K562 (cell line): ENCODE measurements at regions not wholly inside any gene's neighbourhood (a gene's known extent, or its start where the extent isn't known, plus 50 kb on each side); places are given as distances from the start of the nearest gene placed in this dataset.

Source experiments
- ATAC-seq: fragments of 200-7000 bp; cut with Tn5 transposase; 3 replicates; pipeline ENCODE4 v1.9.1; 2020; ENCODE audit warnings: moderate library complexity
- BruUV-seq: library from RNA; stranded (reverse); fragments of 400-500 nt; replicated peaks from 2 replicates; lab custom pipeline; 2021; lab: Mats Ljungman, UMichigan
- CTCF ChIA-PET: fragments of 300-600 bp; formaldehyde crosslinking; extraction: SDS; loops from one replicate; lab custom pipeline; 2021; ENCODE audit warnings: low intra/inter-chr PET ratio; lab: Yijun Ruan, JAX
- POLR2A ChIA-PET: fragments of 300-600, 350-650 bp; sonication (Branson Sonifier 250); formaldehyde crosslinking; extraction: SDS; loops from one replicate; lab custom pipeline; 2021; ENCODE audit warnings: antibody characterized with exemption, inconsistent platforms; lab: Yijun Ruan, JAX
- DNase-seq, 4 experiments: peaks; one replicate each; pipeline versions ENCODE4 v3.0.0 to v3.0.0-alpha.2; 2011 to 2018; ENCODE audit warnings: low spot score in 3 of 4, mixed read lengths in 3 of 4; ENCODE audit errors: extremely low read depth in 1 of 4
- FAIRE-seq: peaks from 2 replicates; lab custom pipeline; 2011; peaks lifted over from hg19 to GRCh38; lab: Jason Lieb, UNC
- H2AFZ ChIP-seq: 2 replicates; pipeline ENCODE4 v1.6.0; 2011; ENCODE audit warnings: low read depth, low read length, control low read depth, inconsistent platforms
- H3K27ac ChIP-seq: fragments of 200-600 bp; 3 replicates; pipeline ENCODE4 v1.8.0; 2011; ENCODE audit warnings: low read depth, mild to moderate bottlenecking, control low read depth, inconsistent platforms, low read length, moderate library complexity, mixed read lengths; ENCODE audit errors: extremely low read depth
- H3K27me3 ChIP-seq, 2 experiments: fragments of 300-600 bp in 1 of 2; 2 replicates in 1 of 2; 3 replicates in 1 of 2; pipeline versions ENCODE4 v1.6.0 to v1.8.0; 2011; ENCODE audit warnings: inconsistent platforms in 2 of 2, low read length in 2 of 2, mild to moderate bottlenecking in 1 of 2, mixed read lengths in 1 of 2, moderate library complexity in 1 of 2; ENCODE audit not compliant: control insufficient read depth in 2 of 2, insufficient read depth in 2 of 2
- H3K36me3 ChIP-seq: fragments of 300-600 bp; 3 replicates; pipeline ENCODE4 v1.8.0; 2011; ENCODE audit warnings: mild to moderate bottlenecking, low read length, inconsistent platforms; ENCODE audit not compliant: control insufficient read depth, insufficient read depth
- H3K4me1 ChIP-seq, 2 experiments: fragments of 200-600 bp in 1 of 2; replicated peaks in 1 of 2; 2 replicates in 1 of 2; 3 replicates in 1 of 2; pipeline versions ENCODE4 v1.5.1 to v1.8.0; 2011; ENCODE audit warnings: inconsistent platforms in 2 of 2, low read length in 2 of 2, mild to moderate bottlenecking in 1 of 2, mixed read lengths in 1 of 2, moderate library complexity in 1 of 2; ENCODE audit not compliant: control insufficient read depth in 2 of 2, insufficient read depth in 2 of 2
- H3K4me2 ChIP-seq: 2 replicates; pipeline ENCODE4 v1.6.1; 2011; ENCODE audit warnings: low read length, control low read depth, inconsistent platforms, mixed read lengths; ENCODE audit not compliant: insufficient read depth
- H3K4me3 ChIP-seq: fragments of 200-600 bp; sonication (generic), shearing (Covaris generic); 2 replicates; pipeline ENCODE4 v1.5.1; 2016; ENCODE audit warnings: control low read depth, inconsistent platforms
- H3K79me2 ChIP-seq: fragments of 200-600 bp; 3 replicates; pipeline ENCODE4 v1.8.0; 2011; ENCODE audit warnings: low read length, inconsistent platforms; ENCODE audit not compliant: control insufficient read depth, insufficient read depth
- H3K9ac ChIP-seq, 2 experiments: 2 replicates each; pipeline versions ENCODE4 v1.6.0 to v1.6.1; 2011; ENCODE audit warnings: low read depth in 2 of 2, low read length in 2 of 2, control low read depth in 1 of 2, inconsistent platforms in 1 of 2, mild to moderate bottlenecking in 1 of 2, mixed read lengths in 1 of 2; ENCODE audit not compliant: insufficient read depth in 1 of 2
- H3K9me1 ChIP-seq: one replicate; pipeline ENCODE4 v1.6.0; 2011; ENCODE audit warnings: inconsistent platforms, mild to moderate bottlenecking, low read length, moderate library complexity; ENCODE audit not compliant: control insufficient read depth, insufficient read depth
- H3K9me3 ChIP-seq: replicated peaks from 2 replicates; pipeline ENCODE4 v1.5.1; 2011; ENCODE audit warnings: low read depth, low read length, inconsistent platforms; ENCODE audit not compliant: control insufficient read depth, insufficient read depth
- H4K20me1 ChIP-seq: replicated peaks from 2 replicates; pipeline ENCODE4 v1.6.1; 2011; ENCODE audit warnings: low read length, inconsistent platforms, mixed read lengths; ENCODE audit not compliant: control insufficient read depth, insufficient read depth
- BRD4 ChIP-seq: fragments of 200-600 bp; sonication (generic); IDR thresholded peaks from 2 replicates; pipeline ENCODE4 v1.6.1; 2017; ENCODE audit warnings: inconsistent platforms
- GTF2F1 ChIP-seq: IDR thresholded peaks from 2 replicates; pipeline ENCODE4 v1.6.1; 2011; ENCODE audit warnings: low read depth, low read length, improper control_type of control experiment
- MYNN ChIP-seq, 2 experiments: sonication (generic); formaldehyde crosslinking in 1 of 2; IDR thresholded peaks; 2 replicates each; pipeline versions ENCODE4 v1.5.0 to v1.6.1; 2016 to 2020; ENCODE audit warnings: antibody characterized with exemption in 1 of 2, missing genetic modification reagents in 1 of 2
- STAT5B ChIP-seq: fragments of 250-450 bp; sonication (Bioruptor Pico); IDR thresholded peaks from 2 replicates; pipeline ENCODE4 v1.8.0; 2021; ENCODE audit warnings: mild to moderate bottlenecking, inconsistent platforms
- ZKSCAN3 ChIP-seq: fragments of 250-450 bp; sonication (Bioruptor Pico); IDR thresholded peaks from 2 replicates; pipeline ENCODE4 v1.4.0; 2020
- ZNF175 ChIP-seq: fragments of 200-800 bp; sonication (Bioruptor generic); IDR thresholded peaks from 2 replicates; pipeline ENCODE4 v1.6.1; 2016; ENCODE audit warnings: low read depth, mild to moderate bottlenecking, missing genetic modification characterization, missing compliant biosample characterization
- ZNF232 ChIP-seq: sonication (generic); formaldehyde crosslinking; IDR thresholded peaks from 2 replicates; pipeline ENCODE4 v1.8.0; 2022; ENCODE audit warnings: mild to moderate bottlenecking, missing genetic modification reagents
- ZNF77 ChIP-seq: fragments of 250-450 bp; sonication (Bioruptor Pico); IDR thresholded peaks from 2 replicates; pipeline ENCODE4 v1.5.0; 2020
- WGBS: fragments of 100-300 bp; shearing (Covaris generic); methylation state at CpG from one replicate; pipeline ENCODE4 v1.1.6; 2016; ENCODE audit warnings: low coverage, mixed read lengths; ENCODE audit not compliant: insufficient coverage; ENCODE audit errors: missing lambda C conversion rate; 5-methylcytosine and 5-hydroxymethylcytosine counted together
- in situ Hi-C: fragments of 300-500 bp; cut with MboI; formaldehyde crosslinking; loops from 4 replicates; pipeline ENCODE4 v1.15.0; 2018; ENCODE audit warnings: inconsistent platforms, mixed read lengths
- intact Hi-C: fragments of 100-400 bp; cut with micrococcal nuclease; formaldehyde crosslinking; loops from 2 replicates; pipeline ENCODE4 v1.14.2; 2022
- TF ChIP-seq, protein P1 (sequence below): fragments of 450-650 bp; IDR thresholded peaks from 2 replicates; pipeline ENCODE4 v1.6.1; 2014; ENCODE audit warnings: low read depth, mild to moderate bottlenecking, moderate library complexity, borderline replicate concordance
- TF ChIP-seq, protein P2 (sequence below): fragments of 450-650 bp; formaldehyde crosslinking; IDR thresholded peaks from 2 replicates; pipeline ENCODE4 v1.4.0; 2020; ENCODE audit warnings: mild to moderate bottlenecking, moderate library complexity

DNA sequence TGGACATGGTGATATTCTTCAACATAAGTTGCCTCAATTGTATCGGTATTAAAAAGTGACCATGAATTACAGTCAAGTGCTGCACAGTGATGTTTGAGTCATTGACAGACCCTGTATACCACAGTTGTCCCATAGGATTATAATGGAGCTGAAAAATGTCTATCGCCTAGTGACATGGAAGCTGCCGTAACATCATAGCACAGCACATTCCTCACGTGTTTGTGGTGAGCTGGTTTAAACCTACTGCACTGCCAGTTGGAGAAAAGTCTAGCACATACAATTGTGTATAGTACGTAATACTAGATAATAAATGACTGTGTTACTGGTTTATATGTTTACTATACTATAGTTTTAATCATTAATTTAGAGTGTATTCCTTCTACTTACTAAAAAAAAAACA lies 150.2 kb downstream of the CDH26 start:
- ATAC-seq: no peak
- H3K4me1 ChIP-seq: no peaks in the 10 kb centered on the region

DNA sequence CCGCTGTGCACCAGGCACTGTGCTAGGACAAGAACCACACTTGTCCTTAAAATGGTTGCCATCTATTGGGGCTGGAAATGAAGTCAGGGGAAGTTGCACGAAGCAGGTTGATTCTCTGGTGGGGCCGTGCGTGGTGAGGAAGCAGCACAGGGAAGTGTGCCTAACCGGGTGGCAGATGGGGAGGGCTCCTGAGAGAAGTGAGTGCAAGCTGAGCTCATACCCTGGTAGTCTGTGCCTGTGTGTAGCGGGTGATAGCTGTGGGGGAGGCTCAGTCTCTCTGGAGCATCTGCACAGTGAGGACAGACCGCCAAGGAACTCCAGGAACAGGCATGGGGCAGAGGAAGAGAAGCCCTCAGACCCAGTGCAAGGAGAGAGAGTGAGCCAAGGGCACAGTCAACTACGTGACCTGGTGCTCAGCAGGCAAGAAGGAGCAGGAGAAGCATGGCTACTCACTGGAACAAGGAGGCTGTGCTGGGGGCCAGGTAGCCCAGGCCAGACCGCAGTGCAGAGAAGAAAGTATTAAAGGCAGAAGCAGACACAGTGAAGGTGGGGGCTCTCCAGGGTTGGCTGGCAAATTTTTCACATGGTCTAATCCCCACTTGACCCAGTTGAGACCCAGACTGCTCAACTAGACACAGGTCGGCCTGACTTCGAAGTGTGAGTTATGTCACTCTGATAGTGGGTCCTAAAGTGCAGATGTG lies 155.0 kb downstream of the CDH26 start:
- in situ Hi-C loops (no loop called here), intact Hi-C loops (no loop called here)
- ATAC-seq (no peak), DNase-seq (no peak), FAIRE-seq (no peak)
- no peak overlapping the region; a peak in 1 of 4 replicates for H3K9ac ChIP-seq
- no peaks in the 10 kb centered on the region for H3K36me3 ChIP-seq
- no TSS peak for BruUV-seq
- no peak overlapping the region for H2AFZ ChIP-seq
- H3K4me3 ChIP-seq: no peak overlapping the region
- 2% methylated on average over 11 of the region's 11 CpGs for WGBS
- H4K20me1 ChIP-seq: no peaks in the 10 kb centered on the region; the same call in 1 of the 2 replicates
- H3K4me2 ChIP-seq: no peak overlapping the region
- ChIA-PET POLR2A (no interaction called here), CTCF (no interaction called here)
- peaks cover 0 to 4% of the 10 kb centered on the region in 2 experiments; a peak in 1 of 5 replicates for H3K4me1 ChIP-seq
- H3K9me3 ChIP-seq: no peaks in the 10 kb centered on the region
- H3K79me2 ChIP-seq: no peaks in the 10 kb centered on the region
- H3K9me1 ChIP-seq: no peaks in the 10 kb centered on the region
- H3K27ac ChIP-seq: no peak overlapping the region
- no peaks in the 10 kb centered on the region; a peak in 1 of 5 replicates for H3K27me3 ChIP-seq
- TF ChIP-seq ZNF175 (CRISPR knock-in tag) (no peak), MYNN (IDR thresholded peaks at IDR 0.05) (no peak), MYNN (CRISPR knock-in tag; IDR thresholded peaks at IDR 0.05) (no peak), ZNF77 (CRISPR knock-in tag) (no peak), GTF2F1 (no peak), BRD4 (no peak)
- TF ChIP-seq, protein P1, sequence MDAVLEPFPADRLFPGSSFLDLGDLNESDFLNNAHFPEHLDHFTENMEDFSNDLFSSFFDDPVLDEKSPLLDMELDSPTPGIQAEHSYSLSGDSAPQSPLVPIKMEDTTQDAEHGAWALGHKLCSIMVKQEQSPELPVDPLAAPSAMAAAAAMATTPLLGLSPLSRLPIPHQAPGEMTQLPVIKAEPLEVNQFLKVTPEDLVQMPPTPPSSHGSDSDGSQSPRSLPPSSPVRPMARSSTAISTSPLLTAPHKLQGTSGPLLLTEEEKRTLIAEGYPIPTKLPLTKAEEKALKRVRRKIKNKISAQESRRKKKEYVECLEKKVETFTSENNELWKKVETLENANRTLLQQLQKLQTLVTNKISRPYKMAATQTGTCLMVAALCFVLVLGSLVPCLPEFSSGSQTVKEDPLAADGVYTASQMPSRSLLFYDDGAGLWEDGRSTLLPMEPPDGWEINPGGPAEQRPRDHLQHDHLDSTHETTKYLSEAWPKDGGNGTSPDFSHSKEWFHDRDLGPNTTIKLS: no peak
- TF ChIP-seq, protein P2, sequence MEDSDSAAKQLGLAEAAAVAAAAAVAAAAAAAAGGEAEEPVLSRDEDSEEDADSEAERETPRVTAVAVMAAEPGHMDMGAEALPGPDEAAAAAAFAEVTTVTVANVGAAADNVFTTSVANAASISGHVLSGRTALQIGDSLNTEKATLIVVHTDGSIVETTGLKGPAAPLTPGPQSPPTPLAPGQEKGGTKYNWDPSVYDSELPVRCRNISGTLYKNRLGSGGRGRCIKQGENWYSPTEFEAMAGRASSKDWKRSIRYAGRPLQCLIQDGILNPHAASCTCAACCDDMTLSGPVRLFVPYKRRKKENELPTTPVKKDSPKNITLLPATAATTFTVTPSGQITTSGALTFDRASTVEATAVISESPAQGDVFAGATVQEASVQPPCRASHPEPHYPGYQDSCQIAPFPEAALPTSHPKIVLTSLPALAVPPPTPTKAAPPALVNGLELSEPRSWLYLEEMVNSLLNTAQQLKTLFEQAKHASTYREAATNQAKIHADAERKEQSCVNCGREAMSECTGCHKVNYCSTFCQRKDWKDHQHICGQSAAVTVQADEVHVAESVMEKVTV (CRISPR knock-in tag): no peak

More for the DNA sequence above, 150.2 kb downstream of the CDH26 start:
- H3K27ac ChIP-seq: no peak overlapping the region
- H3K4me2 ChIP-seq: no peak overlapping the region
- H2AFZ ChIP-seq: no peak overlapping the region
- H3K4me3 ChIP-seq: no peak overlapping the region
- DNase-seq (no peak), FAIRE-seq (no peak)
- H3K27me3 ChIP-seq: peaks cover 0 to 8% of the 10 kb centered on the region in 2 experiments; a peak in 1 of 5 replicates
- no peaks in the 10 kb centered on the region for H3K36me3 ChIP-seq
- no peaks in the 10 kb centered on the region for H3K9me1 ChIP-seq
- ChIA-PET POLR2A (interaction anchor here (0.5 kb wide), 1 partner anchor 1952 kb away, joined by 3 read pairs; no protein-coding TSS in a partner anchor), CTCF (no interaction called here)
- no TSS peak for BruUV-seq
- no peak overlapping the region for H3K9ac ChIP-seq
- 11% methylated on average over 5 of the region's 5 CpGs for WGBS
- H3K79me2 ChIP-seq: no peaks in the 10 kb centered on the region
- no peaks in the 10 kb centered on the region for H4K20me1 ChIP-seq
- H3K9me3 ChIP-seq: no peaks in the 10 kb centered on the region
- intact Hi-C loops: no loop called here
- no peak for TF ChIP-seq STAT5B
- no peak for TF ChIP-seq ZKSCAN3 (CRISPR knock-in tag)
- TF ChIP-seq ZNF232 (CRISPR knock-in tag): no peak
- in situ Hi-C loops: no loop called here
